ENCODE measurements at regions not wholly inside any gene's neighbourhood (a gene's known extent, or its start where the extent isn't known, plus 50 kb on each side); places are given as distances from the start of the nearest gene placed in this dataset.
A peak's percentile ranks its signal among the peaks of the same experiment; 100 is the strongest.

DNA sequence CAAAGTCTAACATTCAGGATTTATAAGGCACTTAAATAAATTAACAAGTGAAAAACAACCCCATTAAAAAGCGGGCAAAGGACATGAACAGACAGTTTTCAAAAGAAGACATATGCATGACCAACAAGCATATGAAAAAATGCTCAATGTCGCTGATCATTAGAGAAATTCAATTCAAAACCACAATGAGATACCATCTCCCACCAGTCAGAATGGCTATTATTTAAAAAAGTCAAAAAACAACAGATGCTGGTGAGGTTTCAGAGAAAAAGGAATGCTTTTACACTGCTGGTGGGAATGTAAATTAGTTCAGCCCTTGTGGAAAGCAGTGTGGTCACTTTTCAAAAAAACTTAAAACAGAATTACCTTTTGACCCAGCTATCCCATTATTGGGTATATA lies 60.7 kb upstream of the BDKRB2 start:
- no peak overlapping the region for H3K27ac ChIP-seq
- ATAC-seq: no peak

DNA sequence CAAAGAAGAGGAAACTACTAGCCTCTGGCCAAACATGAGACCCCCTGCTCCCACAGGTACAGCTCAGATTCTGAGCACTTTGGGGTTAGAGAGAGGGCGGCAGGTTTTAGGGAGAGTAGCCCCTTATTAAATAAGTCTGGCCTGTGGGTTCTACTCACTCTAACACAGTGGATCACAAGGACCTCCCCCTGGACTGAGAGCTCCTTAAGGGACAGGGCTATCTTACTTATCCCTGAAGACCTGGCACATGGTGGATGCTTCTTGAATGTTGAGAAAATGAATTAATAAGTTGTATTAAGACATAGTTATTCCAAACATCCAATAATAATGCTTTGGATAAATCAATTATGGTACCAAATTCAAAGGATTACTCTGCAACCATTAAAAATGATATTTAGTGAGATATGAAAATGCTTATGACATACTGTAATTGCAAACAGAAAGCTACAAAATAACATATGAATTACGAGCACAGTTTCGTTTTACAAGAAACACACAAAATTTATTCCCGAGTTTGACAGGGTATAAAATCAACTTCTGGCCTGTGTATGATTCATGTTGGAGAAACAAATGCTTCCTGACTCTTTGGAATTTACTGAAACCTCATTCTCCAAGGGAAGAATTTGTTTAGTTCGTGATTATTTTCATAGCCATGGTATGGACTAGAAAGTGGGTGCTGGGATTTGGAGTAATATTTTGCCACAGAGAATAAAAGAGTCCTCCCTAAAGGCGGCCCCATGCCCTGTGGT lies 59.3 kb upstream of the BDKRB2 start:
- H3K9me3 ChIP-seq: no peaks in the 10 kb centered on the region
- no peaks in the 10 kb centered on the region for H3K36me3 ChIP-seq
- DNase-seq (no peak), ATAC-seq (no peak)
- H3K27me3 ChIP-seq: no peaks in the 10 kb centered on the region
- intact Hi-C loops (cut with DNase I): no loop called here
- H3K4me1 ChIP-seq: no peaks in the 10 kb centered on the region
- WGBS (ENCODE audit: insufficient coverage, low coverage, low lambda C conversion rate, missing lambda C conversion rate): 70% methylated on average over 6 of the region's 6 CpGs
- TF ChIP-seq CTCF (IDR thresholded peaks at IDR 0.05): no peak
- TF ChIP-seq POLR2A (IDR thresholded peaks at IDR 0.05): no peak
- no peak overlapping the region for H3K27ac ChIP-seq
- no peak overlapping the region for H3K4me3 ChIP-seq

More for the DNA sequence above, 60.7 kb upstream of the BDKRB2 start:
- TF ChIP-seq CTCF (IDR thresholded peaks at IDR 0.05) (no peak), POLR2A (IDR thresholded peaks at IDR 0.05) (no peak)
- Histone ChIP-seq H3K9me3 (no peaks in the 10 kb centered on the region), H3K4me3 (no peak overlapping the region), H3K36me3 (no peaks in the 10 kb centered on the region), H3K27me3 (no peaks in the 10 kb centered on the region), H3K4me1 (no peaks in the 10 kb centered on the region)
- no peak for DNase-seq
- intact Hi-C loops (cut with DNase I): no loop called here
- 69% methylated on average over 2 of the region's 2 CpGs for WGBS (ENCODE audit: insufficient coverage, low coverage, low lambda C conversion rate, missing lambda C conversion rate)

DNA sequence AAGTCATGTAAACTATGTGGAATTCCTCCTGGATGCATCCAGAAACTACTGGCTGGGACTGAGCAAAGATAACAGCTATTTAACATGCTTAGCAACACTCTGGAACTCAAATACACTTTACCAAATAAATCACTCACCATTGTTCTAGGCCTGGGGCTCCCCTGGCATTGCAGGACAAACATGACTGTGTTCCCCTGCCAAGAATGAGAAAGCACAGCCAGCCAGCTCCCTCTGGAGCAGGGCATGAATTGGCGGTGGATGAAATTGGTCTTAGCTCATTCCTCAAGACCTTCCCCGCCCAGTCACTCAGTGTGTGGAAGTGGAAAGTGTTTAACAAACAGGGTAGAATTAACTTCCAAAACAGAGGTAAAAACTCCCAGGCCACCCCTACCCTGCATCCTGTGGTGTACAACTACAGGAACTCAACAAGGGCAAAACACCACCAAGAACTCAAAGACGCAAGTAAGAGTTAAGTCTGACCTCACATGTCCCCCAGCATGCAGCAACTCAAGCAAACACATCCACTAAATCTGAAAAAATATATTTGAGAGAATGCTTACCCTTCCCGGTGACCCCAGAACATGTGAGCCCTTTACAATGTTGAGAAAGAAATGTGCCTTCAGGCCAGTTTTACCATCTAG lies 58.4 kb upstream of the BDKRB2 start:
- no peaks in the 10 kb centered on the region for H3K36me3 ChIP-seq
- H3K27ac ChIP-seq: no peak overlapping the region
- DNase-seq (no peak), ATAC-seq (peak in 2 of 4 donors; percentile 35 to 44)
- H3K4me1 ChIP-seq: no peaks in the 10 kb centered on the region
- 90% methylated on average over 3 of the region's 4 CpGs for WGBS (ENCODE audit: insufficient coverage, low coverage, low lambda C conversion rate, missing lambda C conversion rate)
- no peak overlapping the region for H3K4me3 ChIP-seq
- TF ChIP-seq POLR2A (IDR thresholded peaks at IDR 0.05) (no peak), CTCF (IDR thresholded peaks at IDR 0.05) (no peak)
- intact Hi-C loops (cut with DNase I): no loop called here
- H3K27me3 ChIP-seq: no peaks in the 10 kb centered on the region
- H3K9me3 ChIP-seq: no peaks in the 10 kb centered on the region

GRCh38 chr14:96148631-96149030 lies 56.0 kb upstream of the BDKRB2 start:
- DNase-seq (no peak), ATAC-seq (no peak)
- TF ChIP-seq CTCF (IDR thresholded peaks at IDR 0.05) (no peak), POLR2A (IDR thresholded peaks at IDR 0.05) (no peak)
- Histone ChIP-seq H3K27me3 (no peaks in the 10 kb centered on the region), H3K4me3 (no peak overlapping the region), H3K9me3 (no peaks in the 10 kb centered on the region), H3K36me3 (no peaks in the 10 kb centered on the region), H3K4me1 (no peaks in the 10 kb centered on the region), H3K27ac (no peak overlapping the region)
- WGBS (ENCODE audit: insufficient coverage, low coverage, low lambda C conversion rate, missing lambda C conversion rate): no CpG with 5 or more reads among the region's 3 CpGs
- intact Hi-C loops (cut with DNase I): no loop called here

Measured in right lobe of liver (tissue), 6 donors.